Esophagus squamous epithelium (tissue), 5 donors: ENCODE measurements at regions not wholly inside any gene's neighbourhood (a gene's known extent, or its start where the extent isn't known, plus 50 kb on each side); places are given as distances from the start of the nearest gene placed in this dataset.

Source experiments
- DNase-seq: peaks from one replicate; lab custom pipeline; 2025; lab: John Stamatoyannopoulos, UW
- H3K27ac ChIP-seq, 4 donors: fragments of 200-600 bp; sonication (generic); one replicate each; pipeline ENCODE4 v1.5.1; 2016 to 2019; ENCODE audit warnings: mild to moderate bottlenecking in 1 of 4
- H3K27me3 ChIP-seq, 4 donors: fragments of 200-600 bp; sonication (generic); 1 replicate in 3 of 4; 2 replicates in 1 of 4; pipeline versions ENCODE4 v1.5.1 to v1.6.0; 2017 to 2021; ENCODE audit warnings: antibody characterized with exemption in 1 of 4
- H3K36me3 ChIP-seq, 3 donors: fragments of 200-600 bp; sonication (generic); one replicate each; pipeline ENCODE4 v1.5.1; 2016 to 2019
- H3K4me1 ChIP-seq, 3 donors: fragments of 200-600 bp; sonication (generic); one replicate each; pipeline ENCODE4 v1.5.1; 2017 to 2019
- H3K4me3 ChIP-seq, 4 donors: fragments of 200-600 bp; sonication (generic); 1 replicate in 3 of 4; 2 replicates in 1 of 4; pipeline ENCODE4 v1.5.1; 2016 to 2019; ENCODE audit warnings: mild to moderate bottlenecking in 2 of 4, moderate library complexity in 1 of 4
- H3K9me3 ChIP-seq, 3 donors: fragments of 200-600 bp; sonication (generic); one replicate each; pipeline ENCODE4 v1.5.1; 2016 to 2019
- POLR2A ChIP-seq, 4 donors: fragments of 450-650 bp; IDR thresholded peaks; one replicate each; pipeline ENCODE4 v1.6.1; 2017; ENCODE audit warnings: antibody characterized with exemption in 4 of 4, mild to moderate bottlenecking in 4 of 4, moderate library complexity in 3 of 4
- WGBS, 2 donors: methylation state at CpG; one replicate each; pipeline ENCODE4 v1.1.5; 2018; 5-methylcytosine and 5-hydroxymethylcytosine counted together
- intact Hi-C: fragments of 100-400 bp; cut with DNase I; formaldehyde crosslinking; loops from one replicate; pipeline ENCODE4 v1.15.0; 2022
- TF ChIP-seq, protein P1 (sequence below), 6 experiments: fragments of 450-650 bp in 4 of 6; fragments of 200-600 bp in 2 of 6; sonication (generic) in 2 of 6; IDR thresholded peaks; one replicate each; pipeline ENCODE4 v1.5.1; 2016 to 2019; ENCODE audit warnings: antibody characterized with exemption in 6 of 6, mild to moderate bottlenecking in 4 of 6, moderate library complexity in 4 of 6
- donor health status: DM: yes; HTN: yes; CAD: no.

DNA sequence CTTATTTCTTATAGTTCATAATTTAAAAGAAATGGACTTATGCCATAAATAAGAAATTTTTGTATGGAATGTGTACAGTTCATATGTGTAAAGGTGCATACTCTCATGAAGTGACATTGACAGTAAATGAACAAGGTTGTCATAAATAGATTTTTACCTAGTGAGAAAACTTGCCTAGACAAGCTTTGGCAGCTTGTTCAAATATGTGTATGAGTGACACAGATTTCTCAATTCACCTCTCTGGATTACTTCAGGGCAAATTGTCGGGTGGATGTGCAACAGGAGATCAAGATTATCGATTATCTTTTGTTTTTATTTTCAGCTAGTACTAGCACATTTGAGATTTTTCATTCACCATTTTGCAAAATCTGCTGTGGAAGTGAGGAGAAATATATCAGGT, 758.1 kb upstream of the ACVR2A start:
- Histone ChIP-seq H3K4me3 (no peak overlapping the region), H3K4me1 (peaks cover 0 to 24% (median 0%) of the 10 kb centered on the region in 3 donors), H3K36me3 (no peaks in the 10 kb centered on the region), H3K27ac (no peak overlapping the region), H3K9me3 (no peaks in the 10 kb centered on the region), H3K27me3 (no peaks in the 10 kb centered on the region)
- no peak for DNase-seq
- TF ChIP-seq, protein P1, sequence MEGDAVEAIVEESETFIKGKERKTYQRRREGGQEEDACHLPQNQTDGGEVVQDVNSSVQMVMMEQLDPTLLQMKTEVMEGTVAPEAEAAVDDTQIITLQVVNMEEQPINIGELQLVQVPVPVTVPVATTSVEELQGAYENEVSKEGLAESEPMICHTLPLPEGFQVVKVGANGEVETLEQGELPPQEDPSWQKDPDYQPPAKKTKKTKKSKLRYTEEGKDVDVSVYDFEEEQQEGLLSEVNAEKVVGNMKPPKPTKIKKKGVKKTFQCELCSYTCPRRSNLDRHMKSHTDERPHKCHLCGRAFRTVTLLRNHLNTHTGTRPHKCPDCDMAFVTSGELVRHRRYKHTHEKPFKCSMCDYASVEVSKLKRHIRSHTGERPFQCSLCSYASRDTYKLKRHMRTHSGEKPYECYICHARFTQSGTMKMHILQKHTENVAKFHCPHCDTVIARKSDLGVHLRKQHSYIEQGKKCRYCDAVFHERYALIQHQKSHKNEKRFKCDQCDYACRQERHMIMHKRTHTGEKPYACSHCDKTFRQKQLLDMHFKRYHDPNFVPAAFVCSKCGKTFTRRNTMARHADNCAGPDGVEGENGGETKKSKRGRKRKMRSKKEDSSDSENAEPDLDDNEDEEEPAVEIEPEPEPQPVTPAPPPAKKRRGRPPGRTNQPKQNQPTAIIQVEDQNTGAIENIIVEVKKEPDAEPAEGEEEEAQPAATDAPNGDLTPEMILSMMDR (IDR thresholded peaks at IDR 0.05) = no peak
- TF ChIP-seq POLR2A (IDR thresholded peaks at IDR 0.05) = no peak
- intact Hi-C loops = no loop called here
- 47 to 55% methylated on average over 2 of the region's 2 CpGs for WGBS, 2 donors

- H3K27ac ChIP-seq = peak overlapping the region in 1 of 4 donors; percentile 52
- H3K9me3 ChIP-seq = no peaks in the 10 kb centered on the region
- H3K36me3 ChIP-seq = no peaks in the 10 kb centered on the region
- H3K4me3 ChIP-seq = no peak overlapping the region
- TF ChIP-seq POLR2A (IDR thresholded peaks at IDR 0.05) = no peak
- TF ChIP-seq, protein P1 (IDR thresholded peaks at IDR 0.05) = no peak
- intact Hi-C loops = no loop called here
- 84 to 91% methylated on average over 4 of the region's 4 CpGs for WGBS, 2 donors
- DNase-seq = no peak
- H3K4me1 ChIP-seq = peaks cover 0 to 15% (median 0%) of the 10 kb centered on the region in 3 donors
- H3K27me3 ChIP-seq = no peaks in the 10 kb centered on the region
Observed at GRCh38 chr2:147083664-147084063, 761.2 kb upstream of the ACVR2A start.

DNA sequence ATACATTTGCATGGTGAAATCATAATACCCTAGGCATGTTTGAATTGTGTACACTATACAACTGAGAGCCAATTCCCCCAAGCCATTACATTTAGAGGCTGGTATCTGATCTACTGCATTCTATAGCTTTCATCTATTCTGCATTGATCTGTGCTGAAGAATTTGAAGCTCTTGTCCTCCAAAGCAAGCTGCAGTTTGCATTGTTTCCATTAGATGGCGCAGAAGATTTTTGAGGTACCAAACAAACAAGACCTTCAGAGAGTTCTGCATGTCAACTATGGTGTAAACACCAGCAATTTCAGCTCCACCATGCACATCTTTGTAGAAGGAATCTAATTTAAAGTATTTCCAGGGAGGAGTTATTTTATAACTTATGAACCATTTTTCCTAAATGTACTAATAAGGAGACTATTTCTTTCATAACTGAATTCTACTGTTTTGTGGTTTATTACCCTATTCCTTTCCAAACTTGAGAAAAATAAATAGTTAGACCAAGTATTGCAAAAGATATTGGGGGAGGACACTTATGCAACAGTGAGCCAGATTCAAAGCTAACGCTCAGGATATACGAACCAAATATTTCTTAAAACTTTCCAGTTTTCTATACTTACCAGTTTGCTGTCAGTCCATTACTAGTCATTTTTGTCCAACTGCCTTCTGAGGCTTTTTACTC, 761.8 kb upstream of the ACVR2A start:
- Histone ChIP-seq H3K36me3 (no peaks in the 10 kb centered on the region), H3K4me3 (no peak overlapping the region), H3K9me3 (no peaks in the 10 kb centered on the region), H3K4me1 (peaks cover 0 to 15% (median 0%) of the 10 kb centered on the region in 3 donors), H3K27ac (peak overlapping the region in 1 of 4 donors; percentile 52), H3K27me3 (no peaks in the 10 kb centered on the region)
- TF ChIP-seq POLR2A (IDR thresholded peaks at IDR 0.05) = no peak
- TF ChIP-seq, protein P1 (IDR thresholded peaks at IDR 0.05) = peak; percentile 43 to 93 (median 84)
- DNase-seq = no peak
- intact Hi-C loops = no loop called here
- WGBS, 2 donors = 53 to 55% methylated on average over 3 of the region's 3 CpGs

GRCh38 chr2:147081831-147082230, 763.0 kb upstream of the ACVR2A start:
- H3K9me3 ChIP-seq = no peaks in the 10 kb centered on the region
- DNase-seq = no peak
- no peak overlapping the region for H3K27ac ChIP-seq
- H3K27me3 ChIP-seq = no peaks in the 10 kb centered on the region
- no peak overlapping the region for H3K4me3 ChIP-seq
- TF ChIP-seq, protein P1 (IDR thresholded peaks at IDR 0.05) = no peak
- no peak for TF ChIP-seq POLR2A (IDR thresholded peaks at IDR 0.05)
- WGBS, 2 donors = 69 to 74% methylated on average over 4 of the region's 4 CpGs
- H3K36me3 ChIP-seq = no peaks in the 10 kb centered on the region
- peaks cover 0 to 11% (median 0%) of the 10 kb centered on the region in 3 donors for H3K4me1 ChIP-seq
- intact Hi-C loops = no loop called here

DNA sequence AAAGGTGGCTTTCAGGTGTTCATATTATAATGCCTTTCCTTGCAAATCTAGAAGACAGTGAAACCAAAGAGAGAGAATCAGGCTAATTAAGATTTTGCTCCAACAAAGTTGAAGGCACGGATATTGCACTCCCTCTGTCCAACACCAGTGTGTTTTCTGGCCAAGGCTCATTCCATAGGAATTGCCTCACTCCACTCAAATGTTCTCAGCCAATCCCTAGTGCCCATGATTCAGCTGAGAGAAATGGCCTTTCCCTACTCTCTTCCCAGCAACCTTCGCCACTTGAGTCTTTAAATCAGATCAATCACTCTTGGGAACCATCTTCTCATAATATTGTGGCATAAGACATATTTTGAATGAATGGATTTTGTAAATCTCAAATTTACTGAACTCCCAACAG, 768.2 kb upstream of the ACVR2A start:
- intact Hi-C loops = no loop called here
- DNase-seq = no peak
- TF ChIP-seq, protein P1 (IDR thresholded peaks at IDR 0.05) = no peak
- H3K27ac ChIP-seq = no peak overlapping the region
- no peaks in the 10 kb centered on the region for H3K9me3 ChIP-seq
- no peak overlapping the region for H3K4me3 ChIP-seq
- WGBS, 2 donors = 50 to 61% methylated on average over 2 of the region's 2 CpGs
- no peaks in the 10 kb centered on the region for H3K27me3 ChIP-seq
- H3K36me3 ChIP-seq = no peaks in the 10 kb centered on the region
- H3K4me1 ChIP-seq = no peaks in the 10 kb centered on the region
